GM12892 (cell line): ENCODE measurements at regions not wholly inside any gene's neighbourhood (a gene's known extent, or its start where the extent isn't known, plus 50 kb on each side); places are given as distances from the start of the nearest gene placed in this dataset.
"Not testable (repeated sequence)": the region's sequence is repeated elsewhere in the genome, so short reads cannot be mapped to it uniquely, and the experiment has no call there.

Source experiments
- DNase-seq: peaks from one replicate; pipeline ENCODE4 v3.0.0; 2011; ENCODE audit not compliant: insufficient read length
- FAIRE-seq: peaks from 2 replicates; lab custom pipeline; 2011; peaks lifted over from hg19 to GRCh38; lab: Jason Lieb, UNC
- POLR2A ChIP-seq: IDR thresholded peaks from 2 replicates; pipeline ENCODE4 v1.6.1; 2011; ENCODE audit warnings: low read depth, low read length, control low read depth
- POLR2AphosphoS5 ChIP-seq: IDR thresholded peaks from 2 replicates; pipeline ENCODE4 v1.6.1; 2011; ENCODE audit warnings: low read depth, low read length, control low read depth
- TAF1 ChIP-seq: IDR thresholded peaks from 2 replicates; pipeline ENCODE4 v1.6.1; 2011; ENCODE audit warnings: low read depth, mild to moderate bottlenecking, control low read depth, low read length, borderline replicate concordance

- TF ChIP-seq POLR2A: no peak
- no peak for TF ChIP-seq POLR2AphosphoS5
- no peak for TF ChIP-seq TAF1
- no peak for FAIRE-seq
- DNase-seq: no peak
Observed at GRCh38 chr4:84237008-84237407, 262.1 kb downstream of the NKX6-1 start.

- FAIRE-seq (peak; percentile 14), DNase-seq (no peak)
- TF ChIP-seq TAF1 (no peak), POLR2A (no peak), POLR2AphosphoS5 (no peak)
Observed at GRCh38 chr4:84235126-84235944, 263.8 kb downstream of the NKX6-1 start.

DNA sequence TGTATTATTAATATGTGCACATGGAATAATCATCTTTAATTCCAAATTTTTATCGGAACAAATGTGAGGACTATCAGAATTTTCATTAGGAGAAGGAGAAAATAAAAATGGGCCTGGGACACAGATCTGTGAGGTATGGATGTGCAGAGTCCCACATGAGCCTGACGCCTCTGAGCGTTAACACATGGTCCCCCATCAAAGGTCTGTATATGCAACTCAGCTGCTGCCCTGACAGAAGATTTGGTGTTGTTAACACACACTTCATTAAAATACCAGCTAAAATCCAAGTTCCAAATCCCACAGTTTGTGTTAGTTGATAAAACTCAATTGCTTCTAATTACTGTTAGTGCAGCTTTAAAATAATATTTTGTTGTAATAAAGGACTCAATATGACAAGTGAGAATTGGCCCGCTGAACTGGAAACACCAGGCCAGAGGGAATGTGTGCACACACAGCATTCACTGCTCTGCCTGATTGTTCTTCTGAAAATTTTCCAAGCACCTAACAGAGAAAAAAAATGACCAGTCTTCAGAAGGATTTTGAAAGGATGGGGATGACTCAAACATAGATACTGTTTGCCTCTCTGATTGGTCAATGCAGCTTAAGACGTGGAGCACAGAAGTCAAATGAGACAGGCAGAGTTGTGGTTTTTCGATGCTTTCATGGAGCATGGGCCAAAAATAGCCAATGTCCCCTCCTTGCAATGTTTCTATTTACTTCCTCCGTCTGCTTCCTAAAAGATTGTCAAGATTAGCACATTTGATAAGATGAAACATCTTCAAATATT lies 266.6 kb downstream of the NKX6-1 start:
- no peak for DNase-seq
- no peak for FAIRE-seq
- TF ChIP-seq POLR2A (no peak), TAF1 (no peak), POLR2AphosphoS5 (no peak)

GRCh38 chr4:84231539-84232055 lies 267.5 kb downstream of the NKX6-1 start:
- FAIRE-seq: no peak
- TF ChIP-seq POLR2A: no peak
- no peak for TF ChIP-seq TAF1
- no peak for TF ChIP-seq POLR2AphosphoS5
- no peak for DNase-seq

DNA sequence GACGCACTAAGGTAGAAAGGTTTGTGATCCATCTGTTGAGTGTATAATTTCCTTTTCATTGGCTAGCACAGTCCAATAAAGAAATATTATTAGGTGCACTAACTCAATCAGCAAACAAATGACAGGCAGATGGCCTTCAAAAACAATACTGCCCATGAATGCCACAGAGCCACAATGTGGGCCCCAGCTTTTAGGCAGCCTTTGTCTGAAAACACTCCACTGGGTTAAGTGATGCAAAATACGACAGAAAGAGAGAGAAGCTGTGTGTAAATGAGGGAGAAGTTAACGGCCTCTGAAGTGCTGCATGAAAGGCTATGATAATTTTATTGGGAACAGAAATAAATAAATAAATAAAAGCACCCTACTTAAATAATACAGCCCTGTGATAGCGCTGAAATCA lies 274.6 kb downstream of the NKX6-1 start:
- FAIRE-seq: no peak
- DNase-seq: no peak
- TF ChIP-seq POLR2A (no peak), TAF1 (no peak), POLR2AphosphoS5 (no peak)

GRCh38 chr4:84221704-84222103 lies 277.4 kb downstream of the NKX6-1 start:
- DNase-seq: no peak
- FAIRE-seq: no peak
- no peak for TF ChIP-seq POLR2A
- TF ChIP-seq POLR2AphosphoS5: no peak
- TF ChIP-seq TAF1: no peak

DNA sequence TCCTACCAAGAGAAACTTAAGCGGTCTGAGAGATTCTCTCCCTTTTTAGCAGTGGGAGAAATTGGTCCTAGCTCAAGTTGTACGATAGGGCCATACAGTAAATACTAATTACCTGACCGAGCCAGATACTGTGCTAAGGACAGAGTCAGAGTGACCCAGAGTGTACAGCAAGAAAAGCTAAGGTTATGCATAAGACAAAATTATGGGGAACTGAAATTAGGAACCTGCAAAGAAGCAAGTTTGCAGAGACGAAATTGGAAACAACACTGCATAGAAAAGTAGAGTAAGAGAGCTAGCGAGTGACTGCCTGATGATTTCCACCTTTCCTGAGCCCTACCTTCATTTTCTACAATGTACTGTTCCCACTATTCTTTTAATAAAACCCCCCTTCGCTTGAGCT lies 278.1 kb downstream of the NKX6-1 start:
- TF ChIP-seq TAF1 (no peak), POLR2AphosphoS5 (no peak), POLR2A (no peak)
- DNase-seq: no peak
- no peak for FAIRE-seq

DNA sequence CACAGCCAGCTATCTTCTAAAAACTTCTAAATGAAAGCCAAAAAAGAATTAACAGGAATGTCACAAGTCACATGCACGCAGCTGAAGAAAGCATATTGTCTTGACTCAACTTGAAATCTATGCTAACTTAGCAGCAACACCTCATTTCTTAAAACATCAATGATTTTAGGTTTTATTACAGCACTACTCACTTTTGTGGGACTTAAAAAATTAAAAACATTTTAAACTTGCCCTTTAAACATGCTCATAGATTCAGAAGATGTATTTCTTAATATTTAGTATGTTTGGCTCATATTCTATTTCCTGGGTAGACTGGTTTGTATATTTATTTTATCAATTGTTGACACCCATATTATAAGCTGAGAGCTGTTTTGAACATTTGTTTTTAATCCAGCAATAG lies 279.4 kb downstream of the NKX6-1 start:
- FAIRE-seq: no peak
- DNase-seq: no peak
- no peak for TF ChIP-seq POLR2AphosphoS5
- no peak for TF ChIP-seq POLR2A
- no peak for TF ChIP-seq TAF1

GRCh38 chr4:84218031-84218430 lies 281.1 kb downstream of the NKX6-1 start:
- TF ChIP-seq POLR2AphosphoS5: no peak
- no peak for TF ChIP-seq POLR2A
- TF ChIP-seq TAF1: no peak
- DNase-seq (no peak), FAIRE-seq (no peak)

- FAIRE-seq (no peak), DNase-seq (no peak)
- TF ChIP-seq POLR2A (no peak), TAF1 (no peak), POLR2AphosphoS5 (no peak)
Observed at GRCh38 chr4:84215217-84215616, 283.9 kb downstream of the NKX6-1 start.

GRCh38 chr4:84206226-84206625 lies 292.9 kb downstream of the NKX6-1 start:
- not testable (repeated sequence) for DNase-seq, FAIRE-seq

DNA sequence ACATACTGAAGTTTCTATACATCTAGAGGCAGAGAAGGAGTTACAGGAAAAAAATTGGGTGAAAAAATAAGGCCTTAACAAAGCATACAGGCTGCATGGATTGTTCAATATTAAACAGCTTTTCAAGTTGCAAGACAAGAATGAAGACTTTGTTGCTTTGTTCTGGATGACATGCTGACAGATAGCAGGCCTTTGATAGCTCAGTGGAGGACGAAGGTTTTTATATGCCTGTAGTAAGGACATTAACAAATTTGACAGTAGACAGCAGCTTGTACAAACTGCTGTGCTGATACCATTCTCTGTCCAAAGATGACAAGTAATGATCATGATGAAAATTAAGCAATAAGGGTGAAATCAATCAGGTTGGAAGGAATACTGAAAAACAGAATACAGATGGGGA lies 309.9 kb downstream of the NKX6-1 start:
- TF ChIP-seq POLR2AphosphoS5 (no peak), TAF1 (no peak), POLR2A (no peak)
- no peak for DNase-seq
- FAIRE-seq: no peak

- FAIRE-seq (no peak), DNase-seq (no peak)
- TF ChIP-seq POLR2AphosphoS5: no peak
- TF ChIP-seq POLR2A: no peak
- no peak for TF ChIP-seq TAF1
Observed at GRCh38 chr4:84179409-84179808, 319.7 kb downstream of the NKX6-1 start.
